Activated CD4-positive, alpha-beta memory T cell treated with anti-CD3 and anti-CD28 coated beads for 36 hours (primary cell): ENCODE measurements at regions not wholly inside any gene's neighbourhood (a gene's known extent, or its start where the extent isn't known, plus 50 kb on each side); places are given as distances from the start of the nearest gene placed in this dataset.

Experiments
- CTCF ChIA-PET: fragments of 350-600 bp; sonication (Branson Sonifier 250); formaldehyde crosslinking; loops from one replicate; lab custom pipeline; 2021; ENCODE audit warnings: antibody characterized with exemption, inconsistent platforms; lab: Charles Lee
- POLR2A ChIA-PET: fragments of 350-600 bp; sonication (Branson Sonifier 250); formaldehyde crosslinking; loops from one replicate; lab custom pipeline; 2021; ENCODE audit warnings: antibody characterized with exemption; lab: Charles Lee
- DNase-seq: peaks from one replicate; pipeline ENCODE4 v3.0.0-alpha.2; 2020
- H3K27ac Mint-ChIP-seq: one replicate; pipeline ENCODE4 v1.8.0; 2021; ENCODE audit warnings: mixed read lengths
- H3K27me3 Mint-ChIP-seq: one replicate; pipeline ENCODE4 v1.8.0; 2021; ENCODE audit warnings: mixed read lengths
- H3K36me3 Mint-ChIP-seq: one replicate; pipeline ENCODE4 v1.8.0; 2021; ENCODE audit warnings: mixed read lengths
- H3K4me1 Mint-ChIP-seq: one replicate; pipeline ENCODE4 v1.8.0; 2021; ENCODE audit warnings: low read depth, mixed read lengths
- H3K4me3 Mint-ChIP-seq: one replicate; pipeline ENCODE4 v1.8.0; 2021; ENCODE audit warnings: mild to moderate bottlenecking, mixed read lengths
- H3K9me3 Mint-ChIP-seq: one replicate; pipeline ENCODE4 v1.8.0; 2021; ENCODE audit warnings: mixed read lengths
- intact Hi-C: fragments of 100-400 bp; cut with micrococcal nuclease; formaldehyde crosslinking; loops from one replicate; pipeline ENCODE4 v1.15.1; 2023

- intact Hi-C loops = no loop called here
- no peaks in the 10 kb centered on the region for H3K9me3 Mint-ChIP-seq
- peaks cover 9% of the 10 kb centered on the region for H3K27me3 Mint-ChIP-seq
- H3K27ac Mint-ChIP-seq = no peak overlapping the region
- no peaks in the 10 kb centered on the region for H3K4me1 Mint-ChIP-seq
- CTCF ChIA-PET = no interaction called here
- H3K4me3 Mint-ChIP-seq = no peak overlapping the region
- H3K36me3 Mint-ChIP-seq = no peaks in the 10 kb centered on the region
- no peak for DNase-seq
- POLR2A ChIA-PET = no interaction called here
Observed at GRCh38 chr22:48278620-48279460, 1516.4 kb downstream of the TBC1D22A start.

- Mint-ChIP-seq H3K9me3 (no peaks in the 10 kb centered on the region), H3K27me3 (peaks cover 9% of the 10 kb centered on the region), H3K27ac (no peak overlapping the region), H3K4me3 (no peak overlapping the region), H3K4me1 (no peaks in the 10 kb centered on the region), H3K36me3 (no peaks in the 10 kb centered on the region)
- ChIA-PET POLR2A (no interaction called here), CTCF (no interaction called here)
- no peak for DNase-seq
- intact Hi-C loops = no loop called here
Observed at GRCh38 chr22:48277868-48278581, 1515.6 kb downstream of the TBC1D22A start.

GRCh38 chr22:48276994-48277867, 1514.8 kb downstream of the TBC1D22A start:
- Mint-ChIP-seq H3K9me3 (no peaks in the 10 kb centered on the region), H3K4me1 (no peaks in the 10 kb centered on the region), H3K27me3 (peaks cover 9% of the 10 kb centered on the region), H3K27ac (no peak overlapping the region), H3K4me3 (no peak overlapping the region), H3K36me3 (no peaks in the 10 kb centered on the region)
- ChIA-PET POLR2A (no interaction called here), CTCF (no interaction called here)
- intact Hi-C loops = no loop called here
- no peak for DNase-seq

- POLR2A ChIA-PET = no interaction called here
- no peaks in the 10 kb centered on the region for H3K9me3 Mint-ChIP-seq
- no peak overlapping the region for H3K4me3 Mint-ChIP-seq
Observed at GRCh38 chr22:48275412-48275811, 1513.0 kb downstream of the TBC1D22A start.

GRCh38 chr22:48270731-48271130, 1508.3 kb downstream of the TBC1D22A start:
- POLR2A ChIA-PET = no interaction called here
- H3K9me3 Mint-ChIP-seq = no peaks in the 10 kb centered on the region

More at GRCh38 chr22:48275412-48275811, 1513.0 kb downstream of the TBC1D22A start:
- H3K36me3 Mint-ChIP-seq = no peaks in the 10 kb centered on the region
- no peaks in the 10 kb centered on the region for H3K4me1 Mint-ChIP-seq
- H3K27me3 Mint-ChIP-seq = peaks cover 13% of the 10 kb centered on the region
- no peak for DNase-seq
- CTCF ChIA-PET = no interaction called here
- intact Hi-C loops = no loop called here
- no peak overlapping the region for H3K27ac Mint-ChIP-seq

GRCh38 chr22:48268771-48269552, 1506.5 kb downstream of the TBC1D22A start:
- Mint-ChIP-seq H3K36me3 (no peaks in the 10 kb centered on the region), H3K4me3 (no peak overlapping the region), H3K4me1 (no peaks in the 10 kb centered on the region), H3K27me3 (peaks cover 17% of the 10 kb centered on the region), H3K9me3 (no peaks in the 10 kb centered on the region), H3K27ac (no peak overlapping the region)
- DNase-seq = no peak
- ChIA-PET POLR2A (no interaction called here), CTCF (no interaction called here)
- intact Hi-C loops = no loop called here

More at GRCh38 chr22:48270731-48271130, 1508.3 kb downstream of the TBC1D22A start:
- Mint-ChIP-seq H3K27me3 (peaks cover 18% of the 10 kb centered on the region), H3K4me3 (no peak overlapping the region), H3K36me3 (no peaks in the 10 kb centered on the region), H3K27ac (no peak overlapping the region), H3K4me1 (no peaks in the 10 kb centered on the region)
- DNase-seq = no peak
- CTCF ChIA-PET = no interaction called here
- intact Hi-C loops = no loop called here

- DNase-seq = no peak
- H3K4me3 Mint-ChIP-seq = no peak overlapping the region
- ChIA-PET POLR2A (no interaction called here), CTCF (no interaction called here)
- intact Hi-C loops = no loop called here
- H3K27me3 Mint-ChIP-seq = peaks cover 15% of the 10 kb centered on the region
- no peaks in the 10 kb centered on the region for H3K4me1 Mint-ChIP-seq
- no peaks in the 10 kb centered on the region for H3K9me3 Mint-ChIP-seq
- no peaks in the 10 kb centered on the region for H3K36me3 Mint-ChIP-seq
- no peak overlapping the region for H3K27ac Mint-ChIP-seq
Observed at GRCh38 chr22:48268293-48268692, 1505.8 kb downstream of the TBC1D22A start.

- no peaks in the 10 kb centered on the region for H3K9me3 Mint-ChIP-seq
- intact Hi-C loops = no loop called here
- H3K36me3 Mint-ChIP-seq = no peaks in the 10 kb centered on the region
- no peaks in the 10 kb centered on the region for H3K4me1 Mint-ChIP-seq
- H3K4me3 Mint-ChIP-seq = no peak overlapping the region
- no peak for DNase-seq
- ChIA-PET POLR2A (no interaction called here), CTCF (no interaction called here)
- H3K27ac Mint-ChIP-seq = no peak overlapping the region
- peaks cover 15% of the 10 kb centered on the region for H3K27me3 Mint-ChIP-seq
Observed at GRCh38 chr22:48267681-48268080, 1505.2 kb downstream of the TBC1D22A start.

GRCh38 chr22:48265000-48265625, 1502.7 kb downstream of the TBC1D22A start:
- H3K4me3 Mint-ChIP-seq = no peak overlapping the region
- H3K27me3 Mint-ChIP-seq = peaks cover 11% of the 10 kb centered on the region
- no peak overlapping the region for H3K27ac Mint-ChIP-seq
- H3K4me1 Mint-ChIP-seq = no peaks in the 10 kb centered on the region
- intact Hi-C loops = no loop called here
- no peaks in the 10 kb centered on the region for H3K36me3 Mint-ChIP-seq
- no peak for DNase-seq
- no peaks in the 10 kb centered on the region for H3K9me3 Mint-ChIP-seq
- CTCF ChIA-PET = no interaction called here
- POLR2A ChIA-PET = no interaction called here

- Mint-ChIP-seq H3K27me3 (peaks cover 11% of the 10 kb centered on the region), H3K4me3 (no peak overlapping the region), H3K36me3 (no peaks in the 10 kb centered on the region), H3K4me1 (no peaks in the 10 kb centered on the region), H3K9me3 (no peaks in the 10 kb centered on the region), H3K27ac (no peak overlapping the region)
- ChIA-PET CTCF (no interaction called here), POLR2A (no interaction called here)
- intact Hi-C loops = no loop called here
- no peak for DNase-seq
Observed at GRCh38 chr22:48264586-48264985, 1502.1 kb downstream of the TBC1D22A start.

GRCh38 chr22:48263791-48264351, 1501.4 kb downstream of the TBC1D22A start:
- no peaks in the 10 kb centered on the region for H3K4me1 Mint-ChIP-seq
- ChIA-PET CTCF (no interaction called here), POLR2A (no interaction called here)
- no peak overlapping the region for H3K27ac Mint-ChIP-seq
- intact Hi-C loops = no loop called here
- H3K9me3 Mint-ChIP-seq = no peaks in the 10 kb centered on the region
- H3K36me3 Mint-ChIP-seq = no peaks in the 10 kb centered on the region
- DNase-seq = no peak
- H3K4me3 Mint-ChIP-seq = no peak overlapping the region
- peaks cover 6% of the 10 kb centered on the region for H3K27me3 Mint-ChIP-seq
